NB4 (cell line): ENCODE measurements at regions not wholly inside any gene's neighbourhood (a gene's known extent, or its start where the extent isn't known, plus 50 kb on each side); places are given as distances from the start of the nearest gene placed in this dataset.

Source experiments
- POLR2A ChIP-seq: IDR thresholded peaks from 2 replicates; pipeline ENCODE4 v1.6.1; 2011; ENCODE audit warnings: mild to moderate bottlenecking; ENCODE audit not compliant: insufficient read length; ENCODE audit errors: extremely low read depth
- TF ChIP-seq, protein P1 (sequence below): IDR thresholded peaks from one replicate; pipeline ENCODE4 v1.5.1; 2012; ENCODE audit warnings: low read depth, low read length

DNA sequence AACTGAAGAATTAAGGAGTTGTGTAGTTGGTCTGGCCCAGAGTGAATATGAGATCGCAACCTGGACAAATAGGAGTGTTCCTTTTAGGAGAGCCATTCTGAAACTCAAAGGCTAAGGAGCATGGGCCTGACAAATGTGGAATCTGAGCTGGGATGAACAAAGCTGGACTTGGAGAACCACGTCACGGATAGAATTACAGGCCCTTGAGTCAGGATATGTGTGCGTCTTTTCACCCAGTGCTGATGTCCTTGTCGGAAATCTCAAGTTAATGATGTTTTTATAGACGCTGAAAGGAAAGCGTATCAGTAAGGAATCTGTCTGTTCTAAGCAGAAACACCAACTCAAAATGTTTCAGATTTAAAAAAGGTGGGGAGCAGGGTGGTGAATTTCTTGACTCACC, 173.8 kb upstream of the ZKSCAN2 start:
- TF ChIP-seq, protein P1, sequence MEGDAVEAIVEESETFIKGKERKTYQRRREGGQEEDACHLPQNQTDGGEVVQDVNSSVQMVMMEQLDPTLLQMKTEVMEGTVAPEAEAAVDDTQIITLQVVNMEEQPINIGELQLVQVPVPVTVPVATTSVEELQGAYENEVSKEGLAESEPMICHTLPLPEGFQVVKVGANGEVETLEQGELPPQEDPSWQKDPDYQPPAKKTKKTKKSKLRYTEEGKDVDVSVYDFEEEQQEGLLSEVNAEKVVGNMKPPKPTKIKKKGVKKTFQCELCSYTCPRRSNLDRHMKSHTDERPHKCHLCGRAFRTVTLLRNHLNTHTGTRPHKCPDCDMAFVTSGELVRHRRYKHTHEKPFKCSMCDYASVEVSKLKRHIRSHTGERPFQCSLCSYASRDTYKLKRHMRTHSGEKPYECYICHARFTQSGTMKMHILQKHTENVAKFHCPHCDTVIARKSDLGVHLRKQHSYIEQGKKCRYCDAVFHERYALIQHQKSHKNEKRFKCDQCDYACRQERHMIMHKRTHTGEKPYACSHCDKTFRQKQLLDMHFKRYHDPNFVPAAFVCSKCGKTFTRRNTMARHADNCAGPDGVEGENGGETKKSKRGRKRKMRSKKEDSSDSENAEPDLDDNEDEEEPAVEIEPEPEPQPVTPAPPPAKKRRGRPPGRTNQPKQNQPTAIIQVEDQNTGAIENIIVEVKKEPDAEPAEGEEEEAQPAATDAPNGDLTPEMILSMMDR: no peak
- no peak for TF ChIP-seq POLR2A
